Neural cell (in vitro differentiated cells): ENCODE measurements at regions not wholly inside any gene's neighbourhood (a gene's known extent, or its start where the extent isn't known, plus 50 kb on each side); places are given as distances from the start of the nearest gene placed in this dataset.

Experiments
- CTCF ChIP-seq: fragments of 450-650 bp; IDR thresholded peaks from 2 replicates; pipeline ENCODE4 v1.5.1; 2014; ENCODE audit warnings: antibody characterized with exemption, mild to moderate bottlenecking, moderate library complexity; ENCODE audit not compliant: poor library complexity, severe bottlenecking
- EZH2 ChIP-seq: fragments of 200-600, 300-800 bp; shearing (Covaris generic), sonication (generic); IDR thresholded peaks from 2 replicates; pipeline ENCODE4 v1.6.1; 2014; ENCODE audit warnings: antibody characterized with exemption, low read length, borderline replicate concordance, mild to moderate bottlenecking; ENCODE audit not compliant: insufficient read depth, poor library complexity, severe bottlenecking
- POLR2AphosphoS5 ChIP-seq: IDR thresholded peaks from 2 replicates; pipeline ENCODE4 v1.6.1; 2012
- REST ChIP-seq: IDR thresholded peaks from 2 replicates; pipeline ENCODE4 v1.6.1; 2012; ENCODE audit warnings: borderline replicate concordance
- SMC3 ChIP-seq: fragments of 450-650 bp; conservative IDR thresholded peaks from 2 replicates; pipeline ENCODE4 v1.6.1; 2014; ENCODE audit warnings: antibody characterized with exemption, mild to moderate bottlenecking, moderate library complexity; ENCODE audit not compliant: poor library complexity

- TF ChIP-seq POLR2AphosphoS5 = no peak
- TF ChIP-seq CTCF = no peak
- no peak for TF ChIP-seq EZH2
- no peak for TF ChIP-seq REST
- TF ChIP-seq SMC3 = no peak
Measured at GRCh38 chr5:39730006-39730405, 305.2 kb upstream of the DAB2 start.
